ENCODE measurements at regions not wholly inside any gene's neighbourhood (a gene's known extent, or its start where the extent isn't known, plus 50 kb on each side); places are given as distances from the start of the nearest gene placed in this dataset.

DNA sequence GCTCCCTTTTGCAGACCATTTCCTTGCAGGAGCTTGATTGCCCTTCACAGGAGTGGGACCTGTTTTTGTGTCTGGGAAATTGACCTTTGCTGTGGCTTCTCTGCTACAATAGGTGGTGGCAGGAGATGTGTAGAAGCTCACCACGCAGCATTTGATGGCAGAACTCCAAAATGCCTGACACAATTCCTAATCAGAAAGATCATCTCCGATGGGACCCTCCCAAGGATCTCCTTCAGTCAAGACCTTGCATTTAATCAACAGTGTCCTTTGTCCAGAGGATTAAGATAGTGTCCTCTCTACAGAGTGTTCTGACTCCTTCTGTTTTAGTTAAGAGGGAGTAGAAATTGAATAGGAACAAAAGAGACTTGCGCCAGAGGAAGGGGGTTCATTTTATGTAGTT lies 83.6 kb upstream of the DDHD1 start:
- TF ChIP-seq, protein P1, sequence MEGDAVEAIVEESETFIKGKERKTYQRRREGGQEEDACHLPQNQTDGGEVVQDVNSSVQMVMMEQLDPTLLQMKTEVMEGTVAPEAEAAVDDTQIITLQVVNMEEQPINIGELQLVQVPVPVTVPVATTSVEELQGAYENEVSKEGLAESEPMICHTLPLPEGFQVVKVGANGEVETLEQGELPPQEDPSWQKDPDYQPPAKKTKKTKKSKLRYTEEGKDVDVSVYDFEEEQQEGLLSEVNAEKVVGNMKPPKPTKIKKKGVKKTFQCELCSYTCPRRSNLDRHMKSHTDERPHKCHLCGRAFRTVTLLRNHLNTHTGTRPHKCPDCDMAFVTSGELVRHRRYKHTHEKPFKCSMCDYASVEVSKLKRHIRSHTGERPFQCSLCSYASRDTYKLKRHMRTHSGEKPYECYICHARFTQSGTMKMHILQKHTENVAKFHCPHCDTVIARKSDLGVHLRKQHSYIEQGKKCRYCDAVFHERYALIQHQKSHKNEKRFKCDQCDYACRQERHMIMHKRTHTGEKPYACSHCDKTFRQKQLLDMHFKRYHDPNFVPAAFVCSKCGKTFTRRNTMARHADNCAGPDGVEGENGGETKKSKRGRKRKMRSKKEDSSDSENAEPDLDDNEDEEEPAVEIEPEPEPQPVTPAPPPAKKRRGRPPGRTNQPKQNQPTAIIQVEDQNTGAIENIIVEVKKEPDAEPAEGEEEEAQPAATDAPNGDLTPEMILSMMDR (IDR thresholded peaks at IDR 0.05; ENCODE audit: insufficient read depth, low read length), result no peak
- no peak for TF ChIP-seq POLR2AphosphoS5 (IDR thresholded peaks at IDR 0.05; ENCODE audit: low read depth)
- TF ChIP-seq, protein P2, sequence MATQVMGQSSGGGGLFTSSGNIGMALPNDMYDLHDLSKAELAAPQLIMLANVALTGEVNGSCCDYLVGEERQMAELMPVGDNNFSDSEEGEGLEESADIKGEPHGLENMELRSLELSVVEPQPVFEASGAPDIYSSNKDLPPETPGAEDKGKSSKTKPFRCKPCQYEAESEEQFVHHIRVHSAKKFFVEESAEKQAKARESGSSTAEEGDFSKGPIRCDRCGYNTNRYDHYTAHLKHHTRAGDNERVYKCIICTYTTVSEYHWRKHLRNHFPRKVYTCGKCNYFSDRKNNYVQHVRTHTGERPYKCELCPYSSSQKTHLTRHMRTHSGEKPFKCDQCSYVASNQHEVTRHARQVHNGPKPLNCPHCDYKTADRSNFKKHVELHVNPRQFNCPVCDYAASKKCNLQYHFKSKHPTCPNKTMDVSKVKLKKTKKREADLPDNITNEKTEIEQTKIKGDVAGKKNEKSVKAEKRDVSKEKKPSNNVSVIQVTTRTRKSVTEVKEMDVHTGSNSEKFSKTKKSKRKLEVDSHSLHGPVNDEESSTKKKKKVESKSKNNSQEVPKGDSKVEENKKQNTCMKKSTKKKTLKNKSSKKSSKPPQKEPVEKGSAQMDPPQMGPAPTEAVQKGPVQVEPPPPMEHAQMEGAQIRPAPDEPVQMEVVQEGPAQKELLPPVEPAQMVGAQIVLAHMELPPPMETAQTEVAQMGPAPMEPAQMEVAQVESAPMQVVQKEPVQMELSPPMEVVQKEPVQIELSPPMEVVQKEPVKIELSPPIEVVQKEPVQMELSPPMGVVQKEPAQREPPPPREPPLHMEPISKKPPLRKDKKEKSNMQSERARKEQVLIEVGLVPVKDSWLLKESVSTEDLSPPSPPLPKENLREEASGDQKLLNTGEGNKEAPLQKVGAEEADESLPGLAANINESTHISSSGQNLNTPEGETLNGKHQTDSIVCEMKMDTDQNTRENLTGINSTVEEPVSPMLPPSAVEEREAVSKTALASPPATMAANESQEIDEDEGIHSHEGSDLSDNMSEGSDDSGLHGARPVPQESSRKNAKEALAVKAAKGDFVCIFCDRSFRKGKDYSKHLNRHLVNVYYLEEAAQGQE (IDR thresholded peaks at IDR 0.05; ENCODE audit: insufficient replicate concordance, low read depth), result no peak

All from HL-60 (cell line).